ENCODE measurements at regions not wholly inside any gene's neighbourhood (a gene's known extent, or its start where the extent isn't known, plus 50 kb on each side); places are given as distances from the start of the nearest gene placed in this dataset.

GRCh38 chr6:56866917-56867522 is 87.9 kb upstream of the BEND6 start:
- no peaks in the 10 kb centered on the region for H3K36me3 Mint-ChIP-seq (ENCODE audit: low read depth)
- Histone ChIP-seq H3K27me3 (ENCODE audit: control insufficient read depth in 1 of 2, insufficient read depth in 2 of 2, low read length in 2 of 2) (no peaks in the 10 kb centered on the region), H3K36me3 (ENCODE audit: insufficient read depth, low read length) (no peaks in the 10 kb centered on the region), H3K4me1 (ENCODE audit: insufficient read depth, low read length) (no peaks in the 10 kb centered on the region), H3K9me3 (ENCODE audit: control insufficient read depth in 1 of 2, insufficient read depth in 1 of 2, low read length in 2 of 2) (no peaks in the 10 kb centered on the region), H3K4me3 (ENCODE audit: low read length) (no peak overlapping the region), H3K27ac (ENCODE audit: low read depth in 1 of 2, low read length in 2 of 2) (no peak overlapping the region)
- TF ChIP-seq, protein P1, sequence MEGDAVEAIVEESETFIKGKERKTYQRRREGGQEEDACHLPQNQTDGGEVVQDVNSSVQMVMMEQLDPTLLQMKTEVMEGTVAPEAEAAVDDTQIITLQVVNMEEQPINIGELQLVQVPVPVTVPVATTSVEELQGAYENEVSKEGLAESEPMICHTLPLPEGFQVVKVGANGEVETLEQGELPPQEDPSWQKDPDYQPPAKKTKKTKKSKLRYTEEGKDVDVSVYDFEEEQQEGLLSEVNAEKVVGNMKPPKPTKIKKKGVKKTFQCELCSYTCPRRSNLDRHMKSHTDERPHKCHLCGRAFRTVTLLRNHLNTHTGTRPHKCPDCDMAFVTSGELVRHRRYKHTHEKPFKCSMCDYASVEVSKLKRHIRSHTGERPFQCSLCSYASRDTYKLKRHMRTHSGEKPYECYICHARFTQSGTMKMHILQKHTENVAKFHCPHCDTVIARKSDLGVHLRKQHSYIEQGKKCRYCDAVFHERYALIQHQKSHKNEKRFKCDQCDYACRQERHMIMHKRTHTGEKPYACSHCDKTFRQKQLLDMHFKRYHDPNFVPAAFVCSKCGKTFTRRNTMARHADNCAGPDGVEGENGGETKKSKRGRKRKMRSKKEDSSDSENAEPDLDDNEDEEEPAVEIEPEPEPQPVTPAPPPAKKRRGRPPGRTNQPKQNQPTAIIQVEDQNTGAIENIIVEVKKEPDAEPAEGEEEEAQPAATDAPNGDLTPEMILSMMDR (IDR thresholded peaks at IDR 0.05): no peak
- CTCF ChIA-PET: no interaction called here
- H3K27ac Mint-ChIP-seq: no peak overlapping the region
- H3K4me1 Mint-ChIP-seq (ENCODE audit: low read depth): no peaks in the 10 kb centered on the region
- H3K4me3 Mint-ChIP-seq: no peak overlapping the region
- POLR2A ChIA-PET: no interaction called here
- intact Hi-C loops (cut with DNase I, micrococcal nuclease): no loop called here
- H3K9me3 Mint-ChIP-seq: no peaks in the 10 kb centered on the region
- no peaks in the 10 kb centered on the region for H3K27me3 Mint-ChIP-seq
- ATAC-seq (ENCODE audit: poor library complexity) (no peak), DNase-seq (no peak)

DNA sequence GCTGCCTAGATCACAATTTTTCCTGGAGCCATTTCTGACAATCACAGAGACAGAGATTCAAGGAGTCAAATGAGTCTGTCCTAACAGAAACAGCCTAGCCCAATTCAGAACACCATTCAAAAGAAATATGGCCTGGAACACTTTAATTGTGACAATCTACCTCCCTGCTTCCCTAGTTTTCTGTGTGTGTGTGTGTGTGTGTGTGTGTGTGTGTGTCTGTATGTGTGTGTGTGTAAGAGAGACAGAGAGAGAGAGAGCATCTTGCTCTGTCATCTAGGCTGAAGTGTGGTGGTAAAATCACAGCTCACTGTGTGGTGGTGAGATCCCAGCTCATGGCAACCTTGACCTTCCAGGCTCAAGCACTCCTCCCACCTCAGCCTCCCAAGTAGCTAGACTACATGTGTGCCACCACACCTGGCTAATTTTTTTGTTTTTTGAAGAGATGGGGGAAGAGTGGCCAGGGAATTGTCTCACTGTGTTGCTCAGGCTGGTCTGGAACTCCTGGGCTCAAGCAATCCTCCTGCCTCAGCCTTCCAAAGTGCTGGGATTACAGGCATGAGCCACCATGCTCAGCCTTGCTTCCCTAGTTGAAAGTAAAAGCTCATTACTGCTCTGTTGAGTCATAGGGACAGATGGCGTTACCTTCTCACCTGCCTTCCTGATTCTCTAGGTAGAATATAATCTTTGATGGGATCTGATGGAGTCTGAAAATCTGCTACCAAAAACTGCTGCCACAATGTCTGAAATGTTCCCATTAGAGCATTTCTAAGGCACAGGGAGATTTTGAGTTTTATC is 89.6 kb upstream of the BEND6 start:
- Mint-ChIP-seq H3K36me3 (ENCODE audit: low read depth) (no peaks in the 10 kb centered on the region), H3K4me1 (ENCODE audit: low read depth) (no peaks in the 10 kb centered on the region), H3K27ac (no peak overlapping the region), H3K27me3 (no peaks in the 10 kb centered on the region), H3K9me3 (no peaks in the 10 kb centered on the region), H3K4me3 (no peak overlapping the region)
- intact Hi-C loops (cut with DNase I, micrococcal nuclease): no loop called here
- TF ChIP-seq, protein P1 (IDR thresholded peaks at IDR 0.05): no peak
- CTCF ChIA-PET: no interaction called here
- ATAC-seq (ENCODE audit: poor library complexity) (no peak), DNase-seq (no peak)
- Histone ChIP-seq H3K4me3 (ENCODE audit: low read length) (no peak overlapping the region), H3K27ac (ENCODE audit: low read depth in 1 of 2, low read length in 2 of 2) (no peak overlapping the region), H3K4me1 (ENCODE audit: insufficient read depth, low read length) (no peaks in the 10 kb centered on the region), H3K9me3 (ENCODE audit: control insufficient read depth in 1 of 2, insufficient read depth in 1 of 2, low read length in 2 of 2) (no peaks in the 10 kb centered on the region), H3K27me3 (ENCODE audit: control insufficient read depth in 1 of 2, insufficient read depth in 2 of 2, low read length in 2 of 2) (no peaks in the 10 kb centered on the region), H3K36me3 (ENCODE audit: insufficient read depth, low read length) (no peaks in the 10 kb centered on the region)
- POLR2A ChIA-PET: no interaction called here

DNA sequence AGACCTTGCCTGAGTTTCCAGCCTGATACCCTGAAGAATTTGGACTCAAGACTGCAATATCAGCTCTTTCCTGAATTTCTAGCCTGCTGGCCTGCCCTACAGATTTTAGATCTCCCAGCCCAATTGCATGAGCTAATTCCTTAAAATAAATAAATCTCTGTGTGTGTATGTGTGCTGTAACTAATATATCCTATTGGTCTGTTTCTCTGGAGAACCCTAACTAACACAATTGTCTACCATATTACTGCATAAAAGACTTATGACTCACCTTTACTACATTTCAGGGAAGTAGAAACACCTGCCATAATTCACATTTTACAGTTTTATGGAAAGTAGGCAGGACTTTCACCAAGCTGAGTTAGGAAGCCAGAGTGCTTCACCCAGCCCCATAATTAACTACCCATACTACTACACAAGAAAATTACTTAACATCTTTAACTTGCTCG is 90.7 kb upstream of the BEND6 start:
- DNase-seq: no peak
- TF ChIP-seq, protein P1 (IDR thresholded peaks at IDR 0.05): no peak
- intact Hi-C loops (cut with DNase I, micrococcal nuclease): no loop called here
- Histone ChIP-seq H3K36me3 (ENCODE audit: insufficient read depth, low read length) (no peaks in the 10 kb centered on the region), H3K9me3 (ENCODE audit: control insufficient read depth in 1 of 2, insufficient read depth in 1 of 2, low read length in 2 of 2) (no peaks in the 10 kb centered on the region), H3K4me1 (ENCODE audit: insufficient read depth, low read length) (no peaks in the 10 kb centered on the region), H3K27me3 (ENCODE audit: control insufficient read depth in 1 of 2, insufficient read depth in 2 of 2, low read length in 2 of 2) (no peaks in the 10 kb centered on the region), H3K27ac (ENCODE audit: low read depth in 1 of 2, low read length in 2 of 2) (no peak overlapping the region), H3K4me3 (ENCODE audit: low read length) (no peak overlapping the region)
- Mint-ChIP-seq H3K4me1 (ENCODE audit: low read depth) (no peaks in the 10 kb centered on the region), H3K9me3 (no peaks in the 10 kb centered on the region), H3K27ac (no peak overlapping the region), H3K27me3 (no peaks in the 10 kb centered on the region), H3K36me3 (ENCODE audit: low read depth) (no peaks in the 10 kb centered on the region), H3K4me3 (no peak overlapping the region)
- no peak for ATAC-seq (ENCODE audit: poor library complexity)
- POLR2A ChIA-PET: no interaction called here
- CTCF ChIA-PET: interaction anchor here (0.6 kb wide), 1 partner anchor 274 kb away, joined by 3 read pairs; no protein-coding TSS in a partner anchor
